HEK293 (cell line): ENCODE measurements at regions not wholly inside any gene's neighbourhood (a gene's known extent, or its start where the extent isn't known, plus 50 kb on each side); places are given as distances from the start of the nearest gene placed in this dataset.

Source experiments
- CTCF ChIP-seq: fragments of 450-650 bp; formaldehyde crosslinking; IDR thresholded peaks from 2 replicates; pipeline ENCODE4 v1.5.1; 2016; ENCODE audit warnings: missing biosample characterization, missing genetic modification characterization
- REST ChIP-seq: fragments of 450-650 bp; formaldehyde crosslinking; IDR thresholded peaks from 2 replicates; pipeline ENCODE4 v1.5.1; 2016; ENCODE audit warnings: missing biosample characterization, missing genetic modification characterization
- TSHZ1 ChIP-seq: fragments of 450-650 bp; formaldehyde crosslinking; IDR thresholded peaks from 2 replicates; pipeline ENCODE4 v1.5.1; 2016; ENCODE audit warnings: missing biosample characterization, missing genetic modification characterization, borderline replicate concordance
- ZNF274 ChIP-seq, 2 experiments: fragments of 200-500 bp in 1 of 2; fragments of 450-650 bp in 1 of 2; sonication (Bioruptor generic) in 1 of 2; formaldehyde crosslinking in 1 of 2; IDR thresholded peaks; 2 replicates each; pipeline versions ENCODE4 v1.5.1 to v1.6.1; 2014 to 2016; ENCODE audit warnings: borderline replicate concordance in 1 of 2, inconsistent platforms in 1 of 2, low read length in 1 of 2, missing biosample characterization in 1 of 2, missing genetic modification characterization in 1 of 2
- ZNF585B ChIP-seq: fragments of 450-650 bp; formaldehyde crosslinking; IDR thresholded peaks from 2 replicates; pipeline ENCODE4 v1.5.1; 2016; ENCODE audit warnings: missing biosample characterization, missing genetic modification characterization
- ZNF629 ChIP-seq: fragments of 450-650 bp; formaldehyde crosslinking; IDR thresholded peaks from 2 replicates; pipeline ENCODE4 v1.5.1; 2017; ENCODE audit warnings: missing biosample characterization, missing genetic modification characterization

- TF ChIP-seq TSHZ1 (tag by site-specific recombination) (no peak), REST (tag by site-specific recombination) (no peak), CTCF (tag by site-specific recombination) (no peak), ZNF629 (tag by site-specific recombination) (no peak), ZNF274 (IDR thresholded peaks at IDR 0.05; ENCODE audit: low read length) (no peak), ZNF274 (tag by site-specific recombination; IDR thresholded peaks at IDR 0.05; ENCODE audit: borderline replicate concordance) (no peak), ZNF585B (tag by site-specific recombination) (no peak)
Observed at GRCh38 chr6:139886396-139886795, 511.9 kb upstream of the CITED2 start.
